IMR-90 (cell line): ENCODE measurements at regions not wholly inside any gene's neighbourhood (a gene's known extent, or its start where the extent isn't known, plus 50 kb on each side); places are given as distances from the start of the nearest gene placed in this dataset.

Experiments
- ATAC-seq: fragments of 200-7000 bp; cut with Tn5 transposase; 2 replicates; pipeline ENCODE4 v1.9.1; 2020; ENCODE audit warnings: low read depth, mild to moderate bottlenecking, moderate library complexity
- BruUV-seq: library from RNA; stranded (reverse); fragments of 400-500 nt; replicated peaks from 2 replicates; lab custom pipeline; 2021; lab: Mats Ljungman, UMichigan
- CTCF ChIA-PET: fragments of 300-600 bp; formaldehyde crosslinking; extraction: SDS; loops from one replicate; lab custom pipeline; 2021; ENCODE audit warnings: antibody characterized with exemption; lab: Yijun Ruan, JAX
- POLR2A ChIA-PET: fragments of 300-600 bp; sonication (Branson Sonifier 250); formaldehyde crosslinking; loops from one replicate; lab custom pipeline; 2022; ENCODE audit warnings: antibody characterized with exemption; ENCODE audit not compliant: unreplicated experiment; lab: Charles Lee
- DNase-seq: peaks from one replicate; pipeline ENCODE4 v3.0.0; 2013
- H2AFZ ChIP-seq: replicated peaks from 2 replicates; pipeline ENCODE3; 2013; ENCODE audit warnings: low read length, mild to moderate bottlenecking; ENCODE audit not compliant: poor library complexity
- H2AK5ac ChIP-seq: 2 replicates; pipeline ENCODE4 v1.6.1; 2013; ENCODE audit warnings: low read depth, low read length, inconsistent platforms
- H2AK9ac ChIP-seq: replicated peaks from 2 replicates; pipeline ENCODE3; 2013; ENCODE audit warnings: mild to moderate bottlenecking, low read depth, low read length, moderate library complexity; ENCODE audit not compliant: poor library complexity
- H2BK120ac ChIP-seq: 2 replicates; pipeline ENCODE4 v1.6.1; 2013; ENCODE audit warnings: low read depth, low read length, inconsistent platforms
- H2BK15ac ChIP-seq: 3 replicates; pipeline ENCODE4 v1.6.1; 2013; ENCODE audit warnings: low read depth, low read length, inconsistent platforms
- H2BK20ac ChIP-seq: 2 replicates; pipeline ENCODE4 v1.6.1; 2013; ENCODE audit warnings: low read depth, mild to moderate bottlenecking, inconsistent platforms, low read length, moderate library complexity
- H2BK5ac ChIP-seq: 2 replicates; pipeline ENCODE4 v1.6.1; 2013; ENCODE audit warnings: mild to moderate bottlenecking, low read depth, low read length, inconsistent platforms; ENCODE audit not compliant: poor library complexity, severe bottlenecking
- H3K14ac ChIP-seq: replicated peaks from 2 replicates; pipeline ENCODE4 v1.6.1; 2013; ENCODE audit warnings: low read depth, low read length, inconsistent platforms
- H3K18ac ChIP-seq: 2 replicates; pipeline ENCODE4 v1.6.1; 2013; ENCODE audit warnings: low read depth, low read length, control low read depth
- H3K23ac ChIP-seq: 2 replicates; pipeline ENCODE4 v1.6.1; 2013; ENCODE audit warnings: low read depth, low read length, inconsistent platforms
- H3K27ac ChIP-seq: 2 replicates; pipeline ENCODE4 v1.5.1; 2013; ENCODE audit warnings: mild to moderate bottlenecking, control low read depth, low read length; ENCODE audit not compliant: insufficient read depth
- H3K27me3 ChIP-seq: 2 replicates; pipeline ENCODE4 v1.6.1; 2013; ENCODE audit warnings: low read length; ENCODE audit not compliant: control insufficient read depth, insufficient read depth
- H3K36me3 ChIP-seq: 2 replicates; pipeline ENCODE4 v1.6.1; 2013; ENCODE audit warnings: low read length, mixed read lengths; ENCODE audit not compliant: control insufficient read depth, insufficient read depth
- H3K4ac ChIP-seq: 2 replicates; pipeline ENCODE4 v1.6.1; 2013; ENCODE audit warnings: low read depth, low read length, inconsistent platforms
- H3K4me1 ChIP-seq: 2 replicates; pipeline ENCODE4 v1.6.1; 2013; ENCODE audit warnings: low read length, mixed read lengths; ENCODE audit not compliant: control insufficient read depth, insufficient read depth
- H3K4me2 ChIP-seq: 2 replicates; pipeline ENCODE4 v1.6.1; 2013; ENCODE audit warnings: low read depth, mild to moderate bottlenecking, control low read depth, low read length, moderate library complexity
- H3K4me3 ChIP-seq: 2 replicates; pipeline ENCODE4 v1.5.1; 2013; ENCODE audit warnings: low read depth, mild to moderate bottlenecking, control low read depth, low read length, moderate library complexity; ENCODE audit not compliant: insufficient read depth
- H3K56ac ChIP-seq: 2 replicates; pipeline ENCODE4 v1.6.1; 2013; ENCODE audit warnings: low read length, inconsistent platforms; ENCODE audit not compliant: insufficient read depth; ENCODE audit errors: extremely low read depth
- H3K79me1 ChIP-seq, 2 experiments: 2 replicates each; pipeline ENCODE4 v1.6.1; 2013; ENCODE audit warnings: low read length in 2 of 2, inconsistent platforms in 1 of 2, low read depth in 1 of 2
- H3K9ac ChIP-seq: 2 replicates; pipeline ENCODE4 v1.6.1; 2013; ENCODE audit warnings: low read depth, low read length, control low read depth
- H3K9me1 ChIP-seq: 2 replicates; pipeline ENCODE4 v1.6.1; 2013; ENCODE audit warnings: low read length, inconsistent platforms; ENCODE audit not compliant: insufficient read depth
- H3K9me3 ChIP-seq: 2 replicates; pipeline ENCODE4 v1.6.1; 2013; ENCODE audit warnings: low read length; ENCODE audit not compliant: control insufficient read depth, insufficient read depth
- H4K20me1 ChIP-seq: 2 replicates; pipeline ENCODE4 v1.6.1; 2013; ENCODE audit warnings: low read length, inconsistent platforms; ENCODE audit not compliant: insufficient read depth
- H4K5ac ChIP-seq: 2 replicates; pipeline ENCODE4 v1.6.1; 2013; ENCODE audit warnings: mild to moderate bottlenecking, low read depth, low read length, control low read depth
- H4K8ac ChIP-seq, 2 experiments: 2 replicates each; pipeline ENCODE4 v1.6.1; 2013; ENCODE audit warnings: low read depth in 2 of 2, low read length in 2 of 2, control low read depth in 1 of 2, inconsistent platforms in 1 of 2
- H4K91ac ChIP-seq: 2 replicates; pipeline ENCODE4 v1.6.1; 2013; ENCODE audit warnings: low read depth, low read length, inconsistent platforms; ENCODE audit not compliant: insufficient read depth
- MXI1 ChIP-seq: IDR thresholded peaks from 2 replicates; pipeline ENCODE4 v1.6.1; 2012; ENCODE audit warnings: low read depth, mild to moderate bottlenecking, low read length, moderate library complexity, borderline replicate concordance
- SMC3 ChIP-seq: fragments of 150-350 bp; IDR thresholded peaks from 2 replicates; pipeline ENCODE4 v1.6.1; 2016; ENCODE audit warnings: low read depth, mild to moderate bottlenecking, antibody characterized with exemption, low read length, moderate library complexity
- WGBS, 2 experiments: methylation state at CpG; one replicate each; pipeline versions ENCODE4 v1.1.5 to v1.1.7; 2013; ENCODE audit warnings: missing lambda C conversion rate in 2 of 2; ENCODE audit not compliant: insufficient read length in 1 of 2; ENCODE audit errors: extremely low coverage in 2 of 2; 5-methylcytosine and 5-hydroxymethylcytosine counted together
- dilution Hi-C: fragments of 300-500 bp; cut with HindIII; formaldehyde crosslinking; loops from one replicate; pipeline ENCODE4 v1.14.3; 2018; ENCODE audit warnings: low sequenced_read_pairs; ENCODE audit not compliant: unreplicated experiment
- in situ Hi-C: fragments of 300-500 bp; cut with MboI; formaldehyde crosslinking; loops from 3 replicates; pipeline ENCODE4 v1.14.3; 2019; ENCODE audit warnings: low sequenced_read_pairs, inconsistent platforms, mixed read lengths
- intact Hi-C: fragments of 100-400 bp; cut with micrococcal nuclease; formaldehyde crosslinking; loops from 2 replicates; pipeline ENCODE4 v1.10.0; 2022

- Histone ChIP-seq H3K9ac (no peak overlapping the region), H4K5ac (no peak overlapping the region), H3K36me3 (no peaks in the 10 kb centered on the region), H4K20me1 (no peaks in the 10 kb centered on the region), H3K23ac (no peak overlapping the region), H2BK120ac (no peak overlapping the region), H3K9me1 (no peaks in the 10 kb centered on the region), H3K79me1 (no peaks in the 10 kb centered on the region), H3K27me3 (no peaks in the 10 kb centered on the region), H3K27ac (no peak overlapping the region), H2AK9ac (no peak overlapping the region), H3K4me1 (no peaks in the 10 kb centered on the region), H3K4me3 (no peak overlapping the region), H3K4me2 (no peak overlapping the region), H3K4ac (no peak overlapping the region), H4K91ac (no peak overlapping the region), H3K18ac (no peak overlapping the region), H2AFZ (no peak overlapping the region), H2BK5ac (no peak overlapping the region), H3K56ac (no peak overlapping the region), H2BK15ac (no peak overlapping the region), H2AK5ac (no peak overlapping the region), H3K14ac (no peak overlapping the region), H4K8ac (no peak overlapping the region), H2BK20ac (no peak overlapping the region), H3K9me3 (no peaks in the 10 kb centered on the region)
- DNase-seq (no peak), ATAC-seq (no peak)
- ChIA-PET POLR2A (no interaction called here), CTCF (no interaction called here)
- dilution Hi-C loops, result no loop called here
- in situ Hi-C loops, result no loop called here
- TF ChIP-seq SMC3 (no peak), MXI1 (no peak)
- no CpG with 5 or more reads among the region's 6 CpGs for WGBS, 2 experiments
- no TSS peak for BruUV-seq
- intact Hi-C loops, result no loop called here
Measured at GRCh38 chr3:159062734-159063410, 261.0 kb downstream of the MFSD1 start.
